ENCODE measurements at regions not wholly inside any gene's neighbourhood (a gene's known extent, or its start where the extent isn't known, plus 50 kb on each side); places are given as distances from the start of the nearest gene placed in this dataset.
"Not testable (repeated sequence)": the region's sequence is repeated elsewhere in the genome, so short reads cannot be mapped to it uniquely, and the experiment has no call there.

- DNase-seq (ENCODE audit: low read depth): no peak
Measured at GRCh38 chr10:64023926-64024470, 502.8 kb downstream of the REEP3 start.

- no peak for DNase-seq (ENCODE audit: low read depth)
Measured at GRCh38 chr10:64033711-64034110, 512.5 kb downstream of the REEP3 start.

GRCh38 chr10:64036321-64036930 is 515.2 kb downstream of the REEP3 start:
- DNase-seq (ENCODE audit: low read depth): no peak

GRCh38 chr10:64037071-64037661 is 516.0 kb downstream of the REEP3 start:
- DNase-seq (ENCODE audit: low read depth): no peak

- DNase-seq (ENCODE audit: low read depth): no peak
Measured at GRCh38 chr10:64038107-64038506, 516.9 kb downstream of the REEP3 start.

GRCh38 chr10:64039198-64039597 is 518.0 kb downstream of the REEP3 start:
- no peak for DNase-seq (ENCODE audit: low read depth)

- no peak for DNase-seq (ENCODE audit: low read depth)
Measured at GRCh38 chr10:64040781-64041180, 519.6 kb downstream of the REEP3 start.

GRCh38 chr10:64041185-64041988 is 520.2 kb downstream of the REEP3 start:
- DNase-seq (ENCODE audit: low read depth): peak; percentile 72

- no peak for DNase-seq (ENCODE audit: low read depth)
Measured at GRCh38 chr10:64041989-64042490, 520.8 kb downstream of the REEP3 start.

- no peak for DNase-seq (ENCODE audit: low read depth)
Measured at GRCh38 chr10:64044098-64044497, 522.9 kb downstream of the REEP3 start.

GRCh38 chr10:64044957-64045632 is 523.9 kb downstream of the REEP3 start:
- DNase-seq (ENCODE audit: low read depth): not testable (repeated sequence)

- DNase-seq (ENCODE audit: low read depth): no peak
Measured at GRCh38 chr10:64054392-64054791, 533.2 kb downstream of the REEP3 start.

GRCh38 chr10:64059884-64060283 is 538.7 kb downstream of the REEP3 start:
- DNase-seq (ENCODE audit: low read depth): no peak

- DNase-seq (ENCODE audit: low read depth): no peak
Measured at GRCh38 chr10:64060389-64060788, 539.2 kb downstream of the REEP3 start.

GRCh38 chr10:64062793-64063192 is 541.6 kb downstream of the REEP3 start:
- DNase-seq (ENCODE audit: low read depth): no peak

GRCh38 chr10:64067009-64067606 is 545.9 kb downstream of the REEP3 start:
- no peak for DNase-seq (ENCODE audit: low read depth)

GRCh38 chr10:64067859-64068258 is 546.7 kb downstream of the REEP3 start:
- DNase-seq (ENCODE audit: low read depth): no peak

- DNase-seq (ENCODE audit: low read depth): no peak
Measured at GRCh38 chr10:64070241-64070640, 549.0 kb downstream of the REEP3 start.

- DNase-seq (ENCODE audit: low read depth): no peak
Measured at GRCh38 chr10:64071218-64071617, 550.0 kb downstream of the REEP3 start.

- DNase-seq (ENCODE audit: low read depth): no peak
Measured at GRCh38 chr10:64075604-64076003, 554.4 kb downstream of the REEP3 start.

GRCh38 chr10:64076322-64076940 is 555.2 kb downstream of the REEP3 start:
- no peak for DNase-seq (ENCODE audit: low read depth)
